ENCODE measurements at regions not wholly inside any gene's neighbourhood (a gene's known extent, or its start where the extent isn't known, plus 50 kb on each side); places are given as distances from the start of the nearest gene placed in this dataset.
A peak's percentile ranks its signal among the peaks of the same experiment; 100 is the strongest.

DNA sequence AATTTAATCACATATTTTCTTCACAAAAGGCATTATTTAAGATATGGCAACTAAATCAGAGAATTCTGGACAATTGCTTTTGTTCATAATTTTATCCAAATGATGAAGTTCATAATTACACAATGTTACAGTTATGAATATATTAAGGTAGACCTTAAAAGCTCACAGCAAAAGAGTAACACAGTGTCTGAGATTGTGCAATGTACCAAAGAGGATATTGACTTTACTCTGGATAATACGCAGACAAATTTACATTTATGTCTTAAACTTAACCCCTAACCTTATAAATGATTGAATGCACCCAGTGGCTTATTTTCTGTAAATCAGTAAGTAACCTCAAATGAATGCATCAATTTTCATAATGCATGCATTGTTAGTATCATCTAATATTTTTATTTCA is 216.2 kb upstream of the SAMSN1 start:
- in situ Hi-C loops (cut with MboI): no loop called here
- Histone ChIP-seq H3K4me1 (replicated peaks in 1 of 2; ENCODE audit: control insufficient read depth in 2 of 2, insufficient read depth in 2 of 2, low read length in 2 of 2) (peaks cover 6 to 38% of the 10 kb centered on the region in 2 experiments; a peak in 4 of 5 replicates), H3K27me3 (ENCODE audit: control insufficient read depth in 2 of 2, insufficient read depth in 2 of 2, low read length in 2 of 2) (no peaks in the 10 kb centered on the region), H3K79me2 (ENCODE audit: control insufficient read depth, insufficient read depth, low read length) (peaks cover 57% of the 10 kb centered on the region), H2AFZ (ENCODE audit: low read depth, low read length) (no peak overlapping the region), H3K27ac (ENCODE audit: extremely low read depth, low read depth, low read length) (peak overlapping the region; percentile 77; the same call in 2 of the 3 replicates), H3K9me3 (replicated peaks; ENCODE audit: control insufficient read depth, insufficient read depth, low read depth, low read length) (no peaks in the 10 kb centered on the region; the same call in 1 of the 2 replicates), H4K20me1 (replicated peaks; ENCODE audit: control insufficient read depth, insufficient read depth, low read length) (no peaks in the 10 kb centered on the region), H3K9me1 (ENCODE audit: control insufficient read depth, insufficient read depth, low read length) (no peaks in the 10 kb centered on the region), H3K36me3 (ENCODE audit: control insufficient read depth, insufficient read depth, low read length) (peaks cover 23% of the 10 kb centered on the region; the same call in 1 of the 3 replicates), H3K9ac (ENCODE audit: insufficient read depth in 1 of 2, low read depth in 2 of 2, low read length in 2 of 2) (peak overlapping the region in 1 of 2 experiments; percentile 77; a peak in 2 of 4 replicates), H3K4me2 (ENCODE audit: insufficient read depth, low read length) (peak overlapping the region; percentile 60), H3K4me3 (peak overlapping the region; percentile 6; the same call in 1 of the 2 replicates)
- ATAC-seq: no peak
- CTCF ChIA-PET (ENCODE audit: low intra/inter-chr PET ratio): no interaction called here
- no peak for DNase-seq (ENCODE audit: extremely low read depth in 1 of 4, low spot score in 3 of 4)
- BruUV-seq (replicated peaks): TSS peak; percentile 35
- POLR2A ChIA-PET: interaction anchor here (0.8 to 1.9 kb wide), 6 partner anchors 8 to 236 kb away, joined by 3 to 9 read pairs (median 6); no protein-coding TSS in a partner anchor
- WGBS (ENCODE audit: insufficient coverage, low coverage, missing lambda C conversion rate): 0% methylated on average over 1 of the region's 1 CpG
- intact Hi-C loops (cut with micrococcal nuclease): no loop called here
- no peak for FAIRE-seq
- peak in 1 of 2 experiments; percentile 26 for TF ChIP-seq NCOA2 (IDR thresholded peaks at IDR 0.05; ENCODE audit: partially characterized antibody in 2 of 2)
- peak; percentile 15; the same call in 1 of the 2 replicates for TF ChIP-seq MECOM (CRISPR knock-in tag; IDR thresholded peaks at IDR 0.05)
- peak; percentile 1; the same call in 1 of the 2 replicates for TF ChIP-seq IRF9 (tag; IDR thresholded peaks at IDR 0.05)
- TF ChIP-seq PURB (CRISPR knock-in tag; IDR thresholded peaks at IDR 0.05; ENCODE audit: low read depth): no peak
- TF ChIP-seq ZKSCAN3 (CRISPR knock-in tag; IDR thresholded peaks at IDR 0.05): no peak
- no peak for TF ChIP-seq RBBP5 (IDR thresholded peaks at IDR 0.05; ENCODE audit: borderline replicate concordance, insufficient read depth, low read length, poor library complexity, severe bottlenecking)
- TF ChIP-seq CEBPB (tag; IDR thresholded peaks at IDR 0.05): peak; percentile 94
- no peak for TF ChIP-seq CEBPG (CRISPR knock-in tag; IDR thresholded peaks at IDR 0.05)
- peak; percentile 81 to 94 for TF ChIP-seq CEBPG (tag; conservative IDR thresholded peaks at IDR 0.05 in 1 of 2, IDR thresholded peaks at IDR 0.05 in 1 of 2)
- peak; percentile 14; the same call in 1 of the 2 replicates for TF ChIP-seq ZNF589 (CRISPR knock-in tag; IDR thresholded peaks at IDR 0.05; ENCODE audit: low read depth)
- peak; percentile 40; the same call in 1 of the 2 replicates for TF ChIP-seq RBFOX2 (IDR thresholded peaks at IDR 0.05; ENCODE audit: low read depth, low read length)
- TF ChIP-seq GTF2E2 (tag; IDR thresholded peaks at IDR 0.05): 0 out of 2 replicates have a peak, but pooled peaks have one; percentile 51

All from K562 (cell line).